ENCODE measurements at regions not wholly inside any gene's neighbourhood (a gene's known extent, or its start where the extent isn't known, plus 50 kb on each side); places are given as distances from the start of the nearest gene placed in this dataset.
"Not testable (repeated sequence)": the region's sequence is repeated elsewhere in the genome, so short reads cannot be mapped to it uniquely, and the experiment has no call there.

DNA sequence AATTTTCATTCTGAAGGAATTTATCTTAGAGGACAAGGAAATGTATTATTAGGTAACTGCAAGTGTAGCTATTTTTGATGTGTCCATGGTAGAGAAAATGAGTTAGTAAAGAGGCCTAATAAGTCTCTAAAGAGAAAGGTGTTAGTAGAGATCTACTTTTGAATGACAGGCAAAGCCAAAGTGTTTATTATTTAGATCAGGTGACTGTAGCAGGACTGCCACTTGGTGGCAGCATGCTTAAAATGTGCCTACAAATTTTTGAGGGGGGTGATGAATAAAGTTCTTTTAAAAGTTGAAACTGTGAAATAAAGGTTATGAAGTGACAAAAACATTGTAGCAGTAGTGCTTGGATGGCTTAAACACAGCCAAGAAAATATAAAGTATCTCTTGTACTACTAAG, 421.5 kb upstream of the MEIS1 start:
- DNase-seq: no peak

DNA sequence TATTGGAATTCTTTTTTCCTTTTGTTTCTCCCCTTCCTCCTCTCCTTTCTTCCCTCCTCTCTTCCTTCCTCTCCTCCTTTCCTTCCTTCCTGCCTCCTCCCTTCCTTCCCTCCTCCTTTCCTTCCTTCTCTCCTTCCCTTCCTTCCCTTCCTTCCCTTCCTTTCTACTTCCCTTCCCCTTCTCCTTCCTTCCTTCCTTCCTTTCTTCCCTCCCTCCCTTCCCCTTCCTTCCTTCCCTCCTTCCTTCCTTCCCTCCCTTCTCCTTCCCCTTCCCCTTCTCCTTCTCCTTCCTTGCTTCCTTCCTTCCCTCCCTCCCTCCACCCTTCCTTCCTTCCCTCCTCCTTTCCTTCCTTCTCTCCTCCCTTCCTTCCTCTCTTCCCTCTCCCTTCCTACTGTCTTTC, 431.0 kb upstream of the MEIS1 start:
- no peak for DNase-seq

DNA sequence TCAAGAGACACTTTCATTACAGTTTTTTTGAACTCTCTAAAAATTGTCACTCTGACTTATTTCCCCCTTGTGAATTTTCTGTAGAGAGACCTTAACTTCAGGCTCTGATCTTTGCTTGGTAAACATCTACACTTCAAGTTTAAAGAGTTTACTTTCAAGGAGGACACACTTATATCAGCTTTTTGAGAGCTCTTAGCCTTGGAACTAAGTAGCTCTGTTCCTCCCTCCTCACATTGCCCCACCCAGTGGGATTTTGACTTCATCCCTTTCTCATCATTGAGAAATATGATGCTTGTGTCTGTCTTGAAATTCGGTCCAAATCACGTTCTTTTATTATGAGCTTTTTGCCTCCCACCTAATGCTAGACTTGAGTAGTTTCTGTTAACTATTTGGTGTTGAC, 433.4 kb upstream of the MEIS1 start:
- no peak for DNase-seq

DNA sequence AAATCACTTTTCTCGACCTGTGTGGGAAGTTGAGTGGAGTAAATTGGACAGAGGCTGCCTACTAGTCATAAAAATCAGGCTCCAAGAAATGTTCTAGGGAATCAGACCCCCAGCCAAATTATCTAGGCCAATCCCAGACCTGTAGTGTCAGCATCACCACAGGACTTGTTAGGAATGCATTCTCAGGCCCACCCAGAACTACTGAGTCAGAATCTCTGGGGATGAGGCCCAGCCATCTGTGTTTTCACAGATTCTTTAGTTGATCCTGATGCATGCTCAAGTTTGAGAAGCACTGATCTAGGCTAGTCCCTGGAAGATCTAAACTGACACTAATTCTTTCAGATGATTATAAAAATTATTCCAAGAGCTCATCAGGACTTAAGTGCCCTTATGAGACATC, 434.0 kb upstream of the MEIS1 start:
- no peak for DNase-seq

DNA sequence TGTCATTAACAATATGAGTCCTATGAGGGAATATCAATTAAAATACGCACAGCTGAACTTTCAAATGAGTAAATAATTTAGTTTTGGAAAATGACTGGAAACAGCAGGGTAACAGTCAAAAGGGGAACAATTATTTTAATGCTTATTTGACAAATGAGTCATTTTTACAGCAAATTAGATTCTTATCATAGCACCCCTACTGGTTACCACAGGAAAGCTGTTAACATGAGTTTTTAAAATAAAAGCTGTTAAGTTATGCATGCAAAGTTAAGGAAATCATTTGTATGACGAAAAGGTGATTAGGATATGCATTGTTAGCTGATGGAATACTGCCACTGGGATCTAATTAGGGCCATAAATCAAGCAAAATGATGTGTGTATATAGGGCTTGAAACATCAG, 435.1 kb upstream of the MEIS1 start:
- no peak for DNase-seq

DNA sequence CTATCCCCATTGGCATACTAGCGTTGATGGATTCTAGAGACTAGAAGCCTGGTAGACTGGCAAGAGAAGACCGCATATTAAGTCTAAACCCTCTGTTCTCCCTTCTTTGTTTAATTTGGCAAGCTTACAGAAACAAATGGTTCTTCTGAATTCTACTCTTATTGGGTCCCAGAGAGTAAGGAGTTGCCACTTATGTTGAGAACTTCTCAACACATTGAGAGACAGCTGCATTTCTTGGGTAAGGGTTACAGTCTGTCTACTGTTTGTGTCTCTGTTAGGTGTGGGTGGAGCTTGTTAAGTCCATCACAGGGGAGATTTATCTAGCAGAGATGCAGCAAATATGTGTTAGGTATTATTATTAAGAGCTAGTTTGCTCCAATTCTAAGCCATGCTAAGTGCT, 435.8 kb upstream of the MEIS1 start:
- no peak for DNase-seq

DNA sequence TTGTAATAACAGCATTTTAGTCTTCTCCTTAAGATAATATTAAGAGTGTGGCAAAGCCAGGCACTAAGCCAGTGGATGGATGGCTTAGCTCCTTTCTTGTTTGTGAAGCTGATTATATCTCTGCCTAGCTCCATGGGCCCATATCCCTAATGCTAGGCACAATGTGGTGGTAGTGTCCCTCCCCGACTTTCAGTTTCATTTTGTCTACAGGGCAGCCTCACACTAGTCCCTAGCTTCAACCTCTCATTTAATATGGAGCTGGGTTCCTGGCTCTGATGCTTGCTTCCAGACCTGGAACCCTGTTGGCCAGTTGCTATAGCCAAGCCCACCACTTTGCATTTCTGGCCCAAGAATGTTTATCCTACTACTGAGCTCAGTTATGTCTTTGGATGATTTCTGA, 437.0 kb upstream of the MEIS1 start:
- DNase-seq: no peak

DNA sequence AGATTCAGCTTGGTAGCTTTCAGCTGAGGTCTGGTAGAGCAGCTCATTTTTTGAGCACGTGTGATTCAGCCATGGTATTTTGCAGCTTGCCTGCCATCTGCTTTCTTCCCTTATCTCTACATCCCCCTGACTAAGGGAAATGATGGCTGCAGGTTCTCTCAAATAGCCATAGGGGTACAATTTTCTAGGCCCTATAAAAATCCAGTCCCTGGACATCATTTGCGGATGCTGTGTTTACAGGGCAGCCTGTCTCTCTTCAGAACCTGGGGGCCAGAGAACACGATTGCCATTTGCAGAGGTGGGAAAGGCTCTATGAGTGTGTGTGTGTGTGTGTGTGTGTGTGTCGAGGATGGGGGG, 442.7 kb upstream of the MEIS1 start:
- DNase-seq: no peak

DNA sequence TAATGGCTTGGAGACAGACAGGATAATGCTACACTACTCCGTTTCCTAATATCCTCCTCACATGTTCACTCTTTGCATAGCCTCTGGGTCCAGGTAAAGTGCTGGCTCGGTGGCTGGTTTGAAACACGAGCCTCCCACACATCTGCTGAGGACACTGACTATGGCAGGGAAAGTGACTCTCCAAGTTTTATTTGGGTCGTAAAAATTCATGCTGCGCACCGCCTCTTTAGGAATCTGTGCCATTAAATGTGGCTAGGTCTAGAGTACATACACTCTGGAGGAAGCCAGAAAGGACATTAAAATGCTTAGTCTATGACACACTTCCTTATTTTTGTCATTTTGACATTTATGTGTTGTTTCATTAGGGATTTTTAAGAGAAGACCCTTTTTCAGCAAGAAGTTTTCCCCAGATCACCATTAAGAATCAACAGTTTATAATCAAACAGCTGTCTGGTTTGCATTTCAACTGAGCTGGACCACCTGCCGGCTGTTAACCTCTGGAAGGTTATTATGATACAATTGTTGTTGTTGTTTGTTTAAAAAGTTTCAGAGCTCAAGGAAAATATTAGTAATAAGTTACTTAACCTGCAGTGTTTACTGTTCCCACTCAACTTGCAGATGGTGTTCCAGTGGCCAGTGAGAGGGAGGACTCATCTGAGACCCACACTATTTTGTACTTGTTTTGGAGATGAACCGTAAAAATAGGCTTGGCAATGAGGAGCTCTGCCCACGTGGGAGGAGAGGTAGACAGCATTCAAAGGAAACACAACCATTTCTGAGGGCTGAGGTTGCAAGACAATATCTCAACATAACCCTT, 443.3 kb upstream of the MEIS1 start:
- no peak for DNase-seq

DNA sequence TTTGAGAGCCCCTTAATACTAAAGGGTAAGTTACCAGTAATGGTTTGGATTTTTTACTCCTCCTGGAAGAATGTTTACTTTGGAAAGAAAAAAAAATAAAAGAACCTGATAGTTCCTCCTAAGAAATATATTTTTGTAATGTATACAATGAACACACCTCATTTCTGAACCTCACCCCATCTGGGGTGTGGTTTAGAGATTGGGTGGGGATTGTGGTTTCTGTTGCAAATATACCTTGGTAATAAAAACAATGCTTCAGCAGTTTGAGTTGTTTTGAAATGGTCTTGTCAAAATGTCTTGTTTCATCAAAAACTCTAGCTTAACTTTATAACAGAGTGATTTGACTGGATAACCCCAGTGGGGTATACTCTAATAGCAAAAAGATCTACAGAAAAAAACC, 448.9 kb upstream of the MEIS1 start:
- DNase-seq: no peak

DNA sequence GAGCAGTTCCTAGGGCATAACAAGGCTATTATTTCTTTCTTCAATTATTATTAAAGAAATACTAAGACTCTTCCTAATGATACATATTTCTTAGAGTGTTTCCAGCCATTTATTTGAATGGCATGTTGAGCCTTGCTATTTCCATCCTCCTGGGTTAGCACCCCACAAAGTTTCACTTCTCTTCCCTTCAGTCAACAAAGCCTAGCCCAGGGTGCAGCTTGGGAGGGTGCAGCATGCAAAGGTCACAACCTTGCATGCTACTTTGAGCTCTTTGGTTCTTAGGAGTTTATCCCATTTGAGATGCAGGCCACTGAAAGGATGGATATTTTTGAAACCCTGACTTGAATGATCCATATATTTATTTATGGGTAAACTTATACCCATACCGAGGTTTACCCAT, 454.4 kb upstream of the MEIS1 start:
- DNase-seq: no peak

DNA sequence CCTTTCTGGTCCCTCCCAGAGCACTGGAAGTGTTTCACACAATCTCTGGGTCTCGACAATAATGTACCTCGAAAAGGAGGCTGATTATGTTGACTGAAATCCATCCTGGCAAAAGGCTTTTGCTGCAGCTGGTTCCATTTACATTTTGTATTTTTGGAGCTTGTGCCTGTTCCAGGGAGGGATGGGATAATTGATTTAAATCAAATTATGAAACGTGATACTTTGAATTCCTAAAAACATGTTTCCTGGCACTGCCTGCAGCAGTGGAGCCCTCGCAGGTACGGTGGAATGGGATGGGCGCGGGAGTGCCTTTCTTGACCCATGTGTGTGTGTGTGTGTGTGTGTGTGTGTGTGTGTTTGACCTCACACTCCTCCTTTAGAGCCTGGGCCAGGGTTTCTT, 455.5 kb upstream of the MEIS1 start:
- DNase-seq: no peak

DNA sequence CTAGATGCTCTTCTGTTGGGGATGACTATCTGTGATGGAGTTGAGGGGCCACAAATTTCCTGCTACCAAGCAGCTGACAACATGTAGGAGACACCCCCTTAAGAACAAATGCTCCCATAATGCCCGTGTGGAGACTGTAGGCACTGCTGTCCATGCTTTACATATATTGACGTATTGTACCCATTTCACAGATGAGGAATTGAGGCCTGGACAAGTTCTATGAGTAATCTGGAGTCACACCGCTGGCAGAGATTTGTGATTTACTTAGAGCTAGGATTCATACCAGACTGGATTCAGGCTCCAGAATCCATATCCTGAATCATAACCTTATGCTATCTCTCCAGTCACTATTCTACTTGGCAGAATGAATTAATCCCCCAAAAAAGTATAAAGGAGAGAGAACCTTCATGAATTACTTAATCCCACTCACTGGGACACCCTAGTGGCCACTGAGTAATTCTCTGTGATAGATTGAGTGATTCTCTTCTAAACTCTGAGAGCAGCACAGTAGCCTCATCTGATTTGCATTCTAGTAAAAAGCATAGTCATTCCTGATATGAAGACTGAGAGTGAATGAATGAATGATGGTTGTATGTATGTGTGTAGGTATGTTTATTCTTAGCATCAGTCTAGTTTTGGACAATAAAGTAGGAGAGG, 460.7 kb upstream of the MEIS1 start:
- no peak for DNase-seq

DNA sequence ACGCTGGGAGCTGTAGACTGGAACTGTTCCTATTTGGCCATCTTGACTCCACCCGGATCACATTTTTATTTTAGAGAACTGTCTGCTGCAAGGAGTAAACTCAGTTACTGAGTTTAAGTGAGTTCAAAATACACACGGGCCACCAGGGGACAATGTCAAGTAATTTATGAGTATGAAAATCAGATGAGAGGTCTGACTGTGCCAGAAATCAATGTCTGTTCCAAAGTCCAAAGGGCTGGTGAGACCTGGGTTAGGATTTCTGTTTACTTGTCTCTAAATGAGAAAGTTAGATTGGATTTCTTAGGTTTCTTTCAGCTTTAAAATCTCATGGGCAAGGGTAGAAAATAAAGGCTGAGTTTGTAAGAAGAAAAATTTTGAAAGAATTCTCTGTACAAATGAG, 465.8 kb upstream of the MEIS1 start:
- DNase-seq: no peak

DNA sequence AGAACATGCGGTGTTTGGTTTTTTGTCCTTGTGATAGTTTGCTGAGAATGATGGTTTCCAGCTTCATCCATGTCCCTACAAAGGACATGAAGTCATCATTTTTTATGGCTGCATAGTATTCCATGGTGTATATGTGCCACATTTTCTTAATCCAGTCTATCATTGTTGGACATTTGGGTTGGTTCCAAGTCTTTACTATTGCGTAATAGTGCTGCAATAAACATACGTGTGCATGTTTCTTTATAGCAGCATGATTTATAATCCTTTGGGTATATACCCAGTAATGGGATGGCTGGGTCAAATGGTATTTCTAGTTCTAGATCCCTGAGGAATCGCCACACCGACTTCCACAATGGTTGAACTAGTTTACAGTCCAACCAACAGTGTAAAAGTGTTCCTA, 471.6 kb upstream of the MEIS1 start:
- not testable (repeated sequence) for DNase-seq

DNA sequence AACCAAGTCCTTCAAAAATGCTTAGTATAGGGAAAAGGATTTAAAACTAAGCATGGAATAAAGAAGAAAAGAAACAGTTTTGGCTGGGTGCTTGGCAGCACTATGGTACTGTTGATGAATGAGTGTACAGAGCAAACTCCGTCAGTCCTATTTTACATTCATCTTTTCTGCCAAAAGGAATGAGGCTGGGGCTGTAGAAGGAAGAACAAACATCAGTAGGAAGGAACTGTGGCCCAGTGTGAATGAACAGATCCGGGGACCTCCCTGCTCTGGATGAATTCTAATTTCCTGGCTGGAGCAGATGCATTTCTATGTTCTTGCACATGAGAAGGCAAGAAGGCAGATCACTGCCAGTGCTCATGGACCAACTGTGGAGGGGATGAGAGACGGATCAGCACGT, 474.0 kb upstream of the MEIS1 start:
- no peak for DNase-seq

DNA sequence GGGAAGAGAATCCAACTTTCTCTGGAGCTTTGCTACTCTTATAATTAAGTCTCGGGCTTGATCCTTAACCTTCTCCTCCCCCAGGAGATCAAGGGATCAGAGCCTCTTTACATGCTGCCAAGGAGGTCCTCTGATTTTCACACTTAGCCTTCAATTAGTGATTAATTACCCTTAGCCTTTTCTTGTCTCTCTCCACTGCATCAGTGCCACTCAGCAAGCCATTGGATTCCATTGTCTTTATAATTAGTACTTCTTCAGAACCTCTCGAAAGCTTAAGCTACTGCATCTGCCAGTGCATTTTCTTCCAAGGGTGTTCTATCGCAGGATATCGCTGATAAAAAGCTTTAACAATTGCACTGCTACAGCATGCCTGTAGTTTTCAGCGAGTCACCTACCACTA, 477.0 kb upstream of the MEIS1 start:
- DNase-seq: no peak

DNA sequence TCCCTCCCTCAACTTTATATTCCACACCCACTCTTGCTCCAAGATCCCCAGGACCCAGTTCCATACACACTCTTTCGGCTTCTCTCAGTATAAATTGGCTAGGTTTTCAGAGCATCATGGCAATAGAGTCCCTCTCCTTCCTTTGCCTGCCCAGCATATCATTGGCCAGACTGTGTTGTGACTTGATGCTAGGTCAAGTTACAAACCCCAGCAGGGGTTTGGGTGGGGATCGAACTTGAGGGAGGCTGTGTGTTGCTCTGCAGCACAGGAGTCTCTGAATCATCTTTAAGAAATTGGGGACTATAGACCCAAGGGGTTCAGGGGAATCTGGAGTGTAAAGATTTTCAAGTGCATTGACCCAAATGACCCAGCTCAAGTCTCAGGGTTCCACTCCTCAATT, 477.5 kb upstream of the MEIS1 start:
- no peak for DNase-seq

DNA sequence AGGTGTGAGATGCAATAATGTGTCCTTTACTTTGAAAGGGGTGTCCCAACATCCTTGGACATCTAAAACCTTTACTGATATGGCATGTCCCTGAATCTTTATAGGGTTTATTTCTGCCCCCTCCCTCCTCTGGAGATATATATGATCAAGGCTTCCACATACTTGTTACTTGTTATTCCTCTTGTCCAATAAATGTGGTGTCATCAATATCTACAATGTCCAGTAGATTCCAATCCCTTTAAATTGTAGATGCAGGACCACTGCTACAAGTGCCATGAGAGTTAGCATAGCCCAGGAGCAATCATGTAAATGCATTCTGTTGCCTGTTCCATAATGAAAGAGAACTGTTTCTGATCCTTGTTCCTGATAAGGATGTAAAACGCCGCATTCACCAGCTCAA, 479.7 kb upstream of the MEIS1 start:
- no peak for DNase-seq

DNA sequence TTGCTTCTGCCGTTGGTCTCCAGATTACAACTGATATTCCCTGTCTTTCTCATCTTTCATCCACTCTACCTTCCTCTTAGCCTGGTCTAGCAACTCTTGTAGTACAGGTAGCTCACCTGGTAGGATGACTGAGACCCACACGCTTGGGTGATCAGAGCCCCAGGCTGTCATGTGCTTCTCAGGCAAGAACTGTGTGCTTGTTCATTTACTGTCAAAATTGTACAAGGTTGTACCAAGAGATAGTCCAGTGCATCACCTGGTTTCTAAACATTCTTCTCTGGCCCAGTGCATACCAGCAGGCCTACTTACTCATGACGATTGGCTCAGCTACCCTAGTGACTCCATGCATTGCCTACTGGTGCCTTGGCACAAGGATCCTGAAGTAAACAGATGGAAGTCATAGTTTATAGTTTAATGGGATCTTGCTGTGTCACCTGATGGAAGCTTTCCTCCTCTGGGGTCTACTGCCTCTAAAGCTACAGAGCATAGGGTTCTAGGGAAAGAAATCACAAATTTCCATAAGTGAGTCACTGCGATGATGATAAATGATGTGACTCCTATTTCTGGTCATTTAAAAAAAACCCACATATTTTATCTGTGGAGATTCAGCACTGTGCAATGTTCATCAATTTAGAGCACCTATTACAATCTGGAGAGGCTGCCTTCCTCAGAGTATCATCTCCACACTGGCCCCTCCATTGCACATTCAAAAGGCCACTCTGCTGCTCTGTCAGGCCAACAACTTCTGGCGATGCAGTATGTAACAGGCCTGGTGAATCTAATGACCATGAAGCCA, 481.8 kb upstream of the MEIS1 start:
- DNase-seq: no peak

DNA sequence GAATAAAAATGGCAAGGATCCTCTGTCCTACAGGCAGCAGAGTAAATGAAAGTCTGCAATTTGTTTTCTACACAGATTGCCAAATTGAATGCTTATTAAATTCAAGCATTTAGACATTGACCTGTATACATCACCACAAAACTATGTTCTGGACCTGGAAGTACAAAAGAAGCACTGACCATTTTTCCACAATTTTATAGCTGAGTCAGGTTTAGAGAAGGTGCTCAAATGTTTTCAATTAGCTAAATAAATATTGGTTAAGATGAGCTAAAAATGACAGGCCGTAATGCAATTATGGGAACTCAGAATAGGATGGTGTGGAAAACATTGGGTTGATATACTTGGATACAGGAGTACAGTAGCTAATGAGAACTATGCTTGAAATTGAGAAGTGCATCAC, 490.7 kb upstream of the MEIS1 start:
- DNase-seq: no peak

DNA sequence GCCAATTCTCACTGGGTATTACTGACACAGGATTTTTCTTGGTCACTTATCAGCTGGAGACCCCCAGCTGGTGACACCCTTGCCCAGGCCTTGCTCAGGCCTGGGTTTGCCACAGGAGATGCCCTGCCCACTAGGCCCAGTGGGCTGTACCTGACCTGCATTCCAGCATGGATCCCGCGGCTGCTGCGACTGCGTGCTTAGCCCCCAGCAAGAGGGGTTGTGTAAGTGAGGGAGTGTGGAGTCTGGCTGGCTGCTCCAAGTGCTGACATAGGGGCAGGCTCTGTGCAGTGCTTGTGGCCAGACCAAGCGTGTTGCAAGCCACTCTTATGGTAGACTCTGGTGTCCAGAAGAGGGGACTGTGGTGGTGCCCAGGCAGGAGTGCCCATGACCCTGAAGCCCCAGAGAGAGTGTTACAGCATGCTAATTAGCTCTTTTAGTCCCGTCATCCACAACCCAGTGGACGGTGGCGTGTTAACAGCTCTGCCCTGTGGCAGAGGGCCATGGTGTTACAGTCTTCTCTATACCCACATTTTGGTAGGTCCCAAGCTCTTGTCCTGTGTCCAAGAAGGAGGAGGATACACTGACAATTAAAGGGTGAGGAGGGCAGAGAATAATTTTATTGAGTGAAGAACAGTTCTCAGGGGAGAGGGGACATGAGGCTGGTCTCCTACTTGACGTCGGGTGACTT, 491.7 kb upstream of the MEIS1 start:
- no peak for DNase-seq

DNA sequence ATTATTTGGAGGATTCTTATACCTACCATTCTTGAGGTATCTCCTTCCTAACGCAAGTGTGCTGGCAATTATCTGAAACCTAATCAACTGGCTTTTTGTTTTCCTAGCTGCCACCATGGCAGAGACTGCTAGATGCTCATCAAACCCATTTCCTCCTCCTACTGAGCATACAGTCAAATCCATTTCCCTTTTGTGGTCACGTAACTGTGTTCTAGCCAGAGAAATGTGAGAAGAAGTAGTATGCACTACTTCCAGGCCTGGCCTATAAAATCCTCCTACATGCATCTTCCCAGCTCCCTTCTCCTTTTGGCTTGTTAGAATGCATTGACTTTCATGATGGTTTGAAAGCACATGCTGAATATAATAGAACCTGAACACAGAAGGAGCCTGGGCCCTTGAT, 494.1 kb upstream of the MEIS1 start:
- DNase-seq: no peak

DNA sequence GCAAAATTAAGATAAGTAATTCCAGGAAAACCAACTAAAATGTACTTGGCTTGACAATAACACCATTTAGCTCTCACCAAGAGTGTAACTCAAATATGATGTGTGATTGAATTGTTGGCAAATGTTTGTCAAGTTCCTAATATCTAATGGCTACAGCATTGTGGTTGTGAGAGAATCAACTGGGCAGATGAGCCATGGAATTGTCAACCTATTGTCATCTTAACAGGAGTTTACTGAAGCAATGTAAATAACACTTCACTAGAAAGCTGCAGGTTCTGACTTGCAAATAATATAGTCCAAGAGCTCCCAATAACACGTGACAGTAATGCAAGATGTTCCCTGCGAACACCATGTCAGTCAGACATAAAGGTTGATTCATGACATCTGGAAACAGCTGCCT, 495.2 kb upstream of the MEIS1 start:
- DNase-seq: no peak
